Heart left ventricle (tissue), 13 donors: ENCODE measurements at regions not wholly inside any gene's neighbourhood (a gene's known extent, or its start where the extent isn't known, plus 50 kb on each side); places are given as distances from the start of the nearest gene placed in this dataset.

Experiments
- POLR2A ChIP-seq, 2 donors: fragments of 450-650 bp; IDR thresholded peaks; one replicate each; pipeline ENCODE4 v1.6.1; 2017; ENCODE audit warnings: antibody characterized with exemption in 2 of 2, mild to moderate bottlenecking in 2 of 2, moderate library complexity in 2 of 2
- TF ChIP-seq, protein P1 (sequence below), 12 donors: fragments of 200-600 bp; sonication (generic) in 4 of 12; IDR thresholded peaks; one replicate each; pipeline versions ENCODE4 v1.5.0 to v1.8.0; 2018 to 2022; ENCODE audit warnings: antibody characterized with exemption in 12 of 12, mild to moderate bottlenecking in 5 of 12
- donor health status: ischemic (EF 13 %, LVEDD 7.1; RV severe dilation, severe dysfunction).
- donor health status: DM: no; HTN: yes; CAD: no.
- donor health status: DM: no; HTN: no; CAD: no.
- donor health status: ischemic (EF 25% LVEDD 6.9; RV normal size, moderate dysfunction).
- donor health status: ischemic (EF 25% LVEDD 5.7; RV mildly dilated, moderate dysfunction).
- donor health status: ischemic (EF 35%, LVEDD 5.7; RV mildly dilated, moderate dysfunction).
- donor health status: nonischemic (EF 11% LVEDD 7.7; RV severe dilation, severe dysfunction).
- donor health status: DM: yes; HTN: yes; CAD: no.
- donor health status: PGD.
- donor health status: ischemic (EF 29% LVEDD 5.4; RV normal size, mild dysfunction).
- donor health status: nonischemic (EF 23%, LVEDD 6.1; RV moderate dilation, normal function).

GRCh38 chr15:95724908-95725633, 605.4 kb upstream of the NR2F2 start:
- no peak for TF ChIP-seq POLR2A (IDR thresholded peaks at IDR 0.05)
- TF ChIP-seq, protein P1, sequence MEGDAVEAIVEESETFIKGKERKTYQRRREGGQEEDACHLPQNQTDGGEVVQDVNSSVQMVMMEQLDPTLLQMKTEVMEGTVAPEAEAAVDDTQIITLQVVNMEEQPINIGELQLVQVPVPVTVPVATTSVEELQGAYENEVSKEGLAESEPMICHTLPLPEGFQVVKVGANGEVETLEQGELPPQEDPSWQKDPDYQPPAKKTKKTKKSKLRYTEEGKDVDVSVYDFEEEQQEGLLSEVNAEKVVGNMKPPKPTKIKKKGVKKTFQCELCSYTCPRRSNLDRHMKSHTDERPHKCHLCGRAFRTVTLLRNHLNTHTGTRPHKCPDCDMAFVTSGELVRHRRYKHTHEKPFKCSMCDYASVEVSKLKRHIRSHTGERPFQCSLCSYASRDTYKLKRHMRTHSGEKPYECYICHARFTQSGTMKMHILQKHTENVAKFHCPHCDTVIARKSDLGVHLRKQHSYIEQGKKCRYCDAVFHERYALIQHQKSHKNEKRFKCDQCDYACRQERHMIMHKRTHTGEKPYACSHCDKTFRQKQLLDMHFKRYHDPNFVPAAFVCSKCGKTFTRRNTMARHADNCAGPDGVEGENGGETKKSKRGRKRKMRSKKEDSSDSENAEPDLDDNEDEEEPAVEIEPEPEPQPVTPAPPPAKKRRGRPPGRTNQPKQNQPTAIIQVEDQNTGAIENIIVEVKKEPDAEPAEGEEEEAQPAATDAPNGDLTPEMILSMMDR (IDR thresholded peaks at IDR 0.05), result no peak
